Left lobe of liver (tissue), 2 donors: ENCODE measurements at regions not wholly inside any gene's neighbourhood (a gene's known extent, or its start where the extent isn't known, plus 50 kb on each side); places are given as distances from the start of the nearest gene placed in this dataset.

Experiments used
- ATAC-seq: fragments of 200-7000 bp; cut with Tn5 transposase; one replicate; pipeline ENCODE4 v1.9.1; 2020; ENCODE audit warnings: mild to moderate bottlenecking, moderate library complexity
- DNase-seq: peaks from one replicate; pipeline ENCODE4 v3.0.0-alpha.2; 2020; ENCODE audit warnings: low spot score
- donor health status: DM: no; HTN: no; CAD: no; lungs with moderate emphysema.
- donor health status: DM: no; HTN: yes; CAD: no.

DNA sequence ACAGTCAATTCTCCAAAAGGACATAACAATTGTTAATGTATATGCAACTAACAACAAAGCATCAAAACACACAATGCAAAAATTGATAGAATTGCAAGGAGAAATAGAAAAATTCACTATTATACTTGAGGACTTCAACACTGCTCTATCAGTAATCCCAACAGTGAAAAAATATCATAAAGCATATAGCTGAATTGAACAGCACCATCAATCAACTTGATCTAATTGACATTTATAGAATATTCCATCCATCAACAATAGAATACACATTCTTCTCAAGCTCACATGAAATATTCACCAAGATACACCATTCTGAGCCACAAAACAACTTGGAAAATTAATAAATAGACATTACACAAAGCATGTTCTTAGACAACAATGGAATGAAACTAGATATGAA is 60.1 kb upstream of the ASXL3 start:
- DNase-seq (no peak), ATAC-seq (no peak)

DNA sequence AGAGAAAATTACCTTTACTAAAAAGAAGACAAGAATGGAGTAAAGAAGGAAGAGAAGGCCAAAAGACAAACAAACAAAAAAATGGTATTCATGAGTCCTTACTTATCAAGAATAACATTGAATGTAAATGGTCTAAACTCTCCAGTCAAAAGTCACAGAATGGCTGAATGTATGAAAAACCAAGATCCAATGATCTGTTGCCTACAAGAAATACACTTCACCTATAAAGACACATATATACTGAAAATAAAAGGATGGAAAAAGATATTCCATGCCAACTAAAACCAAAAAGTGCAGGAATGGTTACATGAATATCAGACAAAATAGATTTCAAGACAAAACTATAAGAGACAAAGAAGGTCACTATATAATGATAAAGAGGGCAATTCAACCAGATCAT is 65.0 kb upstream of the ASXL3 start:
- ATAC-seq (no peak), DNase-seq (no peak)

DNA sequence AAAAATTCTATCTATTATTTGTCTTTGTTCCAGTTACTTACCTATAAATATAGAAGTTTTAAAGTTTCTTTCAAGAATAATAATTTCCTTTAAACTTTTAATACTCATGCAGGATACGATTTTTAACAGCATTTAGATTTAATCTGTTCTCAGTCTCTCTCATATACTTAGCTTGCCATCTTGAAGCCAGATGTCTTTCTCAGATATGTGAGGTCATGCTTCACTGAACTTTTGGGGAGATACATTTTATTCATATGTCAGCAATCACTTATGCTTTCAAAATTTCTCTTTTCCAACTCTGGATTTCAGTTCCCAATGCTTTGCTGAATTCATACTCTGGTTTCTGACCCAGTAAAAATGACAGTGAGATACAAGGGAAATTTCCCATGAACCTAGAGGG is 66.5 kb upstream of the CCDC178 start:
- no peak for ATAC-seq
- DNase-seq, result no peak

DNA sequence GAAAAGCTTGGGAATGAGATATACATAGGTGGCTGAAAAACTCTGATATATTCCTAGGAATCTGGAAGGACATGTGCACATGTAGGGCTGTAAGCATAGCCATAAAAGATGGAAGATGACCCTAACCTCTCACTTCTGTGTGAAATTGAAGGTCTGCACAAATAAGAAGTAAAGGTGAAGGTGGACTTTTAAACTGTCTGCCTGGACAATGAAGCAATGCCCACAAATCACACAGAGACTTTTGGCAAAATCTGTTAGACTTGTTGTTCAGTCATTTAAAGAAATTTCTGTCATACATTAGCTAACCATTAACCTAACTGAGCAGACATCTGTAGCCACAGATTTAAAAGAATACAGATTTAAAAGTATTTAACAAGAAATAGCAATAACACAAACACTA is 65.3 kb upstream of the CCDC178 start:
- DNase-seq (no peak), ATAC-seq (peak; percentile 83)

DNA sequence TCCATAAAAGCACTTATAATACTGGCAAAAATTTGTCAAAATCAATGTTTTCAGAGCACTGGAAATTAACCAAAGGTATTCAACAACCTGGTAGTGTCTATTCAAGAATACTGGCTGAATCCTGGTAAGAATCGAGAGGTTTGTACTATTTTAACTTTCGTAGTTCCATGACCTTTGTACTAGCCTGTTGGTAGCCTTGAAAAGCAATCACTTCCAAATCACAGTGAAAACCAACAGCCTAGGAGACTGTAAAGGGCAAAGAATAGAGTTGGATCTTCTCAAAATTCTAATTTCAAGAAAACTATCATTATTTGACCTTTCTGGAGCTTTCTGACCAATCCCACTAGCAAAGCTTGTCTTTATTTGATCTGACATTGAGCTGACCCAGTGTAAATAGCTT is 64.8 kb upstream of the CCDC178 start:
- ATAC-seq, result peak; percentile 81
- no peak for DNase-seq

DNA sequence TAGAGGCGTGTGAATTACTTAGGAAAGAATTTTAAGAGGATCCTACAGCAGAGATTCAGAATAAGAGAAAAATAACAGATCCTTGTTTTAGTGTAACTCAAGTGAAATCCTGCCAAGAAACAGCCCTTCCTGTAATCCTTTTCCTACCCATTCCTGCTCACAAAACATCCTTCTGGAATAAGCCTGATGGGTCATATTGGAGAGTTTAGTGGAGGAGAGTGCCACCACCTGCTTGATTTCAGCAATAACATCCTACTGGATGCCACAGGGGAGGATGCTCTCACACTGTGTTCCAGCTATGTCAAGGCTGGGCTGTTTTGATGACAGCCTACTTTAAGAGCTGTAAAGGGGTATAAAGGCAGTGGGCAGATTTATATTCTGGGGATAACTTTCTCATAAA is 54.8 kb upstream of the CCDC178 start:
- DNase-seq (no peak), ATAC-seq (peak; percentile 99)
